SH-SY5Y (cell line): ENCODE measurements at regions not wholly inside any gene's neighbourhood (a gene's known extent, or its start where the extent isn't known, plus 50 kb on each side); places are given as distances from the start of the nearest gene placed in this dataset.

ENCODE experiments used
- GATA2 ChIP-seq: IDR thresholded peaks from 2 replicates; pipeline ENCODE4 v1.6.1; 2011; ENCODE audit warnings: mild to moderate bottlenecking, low read depth, low read length
- GATA3 ChIP-seq: IDR thresholded peaks from 2 replicates; pipeline ENCODE4 v1.6.1; 2011; ENCODE audit warnings: low read depth, mild to moderate bottlenecking, low read length, moderate library complexity

- TF ChIP-seq GATA2, result no peak
- no peak for TF ChIP-seq GATA3
These were observed 664.5 kb downstream of the PDHA2 start for GRCh38 chr4:96504386-96504785.

- TF ChIP-seq GATA2 (no peak), GATA3 (no peak)
These were observed 669.3 kb downstream of the PDHA2 start for GRCh38 chr4:96509039-96509741.

- TF ChIP-seq GATA3 (no peak), GATA2 (no peak)
These were observed 679.4 kb downstream of the PDHA2 start for GRCh38 chr4:96519291-96519690.

- TF ChIP-seq GATA3 (no peak), GATA2 (no peak)
These were observed 681.2 kb downstream of the PDHA2 start for GRCh38 chr4:96521046-96521536.

GRCh38 chr4:96523611-96524010 is 683.7 kb downstream of the PDHA2 start:
- TF ChIP-seq GATA2, result no peak
- TF ChIP-seq GATA3, result no peak

- TF ChIP-seq GATA3 (no peak), GATA2 (no peak)
These were observed 684.5 kb downstream of the PDHA2 start for GRCh38 chr4:96524311-96524875.

- TF ChIP-seq GATA2 (no peak), GATA3 (no peak)
These were observed 686.0 kb downstream of the PDHA2 start for GRCh38 chr4:96525898-96526297.

GRCh38 chr4:96526625-96527024 is 686.7 kb downstream of the PDHA2 start:
- TF ChIP-seq GATA3, result no peak
- no peak for TF ChIP-seq GATA2

- no peak for TF ChIP-seq GATA2
- no peak for TF ChIP-seq GATA3
These were observed 691.9 kb downstream of the PDHA2 start for GRCh38 chr4:96531836-96532235.

- TF ChIP-seq GATA3 (no peak), GATA2 (no peak)
These were observed 703.5 kb downstream of the PDHA2 start for GRCh38 chr4:96543346-96543745.

- no peak for TF ChIP-seq GATA3
- TF ChIP-seq GATA2, result no peak
These were observed 718.6 kb downstream of the PDHA2 start for GRCh38 chr4:96558466-96558865.

GRCh38 chr4:96566755-96567154 is 726.9 kb downstream of the PDHA2 start:
- TF ChIP-seq GATA2, result no peak
- TF ChIP-seq GATA3, result no peak

- TF ChIP-seq GATA3 (no peak), GATA2 (no peak)
These were observed 745.4 kb downstream of the PDHA2 start for GRCh38 chr4:96585304-96585703.

- no peak for TF ChIP-seq GATA3
- no peak for TF ChIP-seq GATA2
These were observed 753.5 kb downstream of the PDHA2 start for GRCh38 chr4:96593422-96593821.

GRCh38 chr4:96598465-96598864 is 758.6 kb downstream of the PDHA2 start:
- TF ChIP-seq GATA2 (no peak), GATA3 (no peak)

- TF ChIP-seq GATA2, result no peak
- no peak for TF ChIP-seq GATA3
These were observed 759.9 kb downstream of the PDHA2 start for GRCh38 chr4:96599752-96600151.
